ENCODE measurements at regions not wholly inside any gene's neighbourhood (a gene's known extent, or its start where the extent isn't known, plus 50 kb on each side); places are given as distances from the start of the nearest gene placed in this dataset.
A peak's percentile ranks its signal among the peaks of the same experiment; 100 is the strongest.

DNA sequence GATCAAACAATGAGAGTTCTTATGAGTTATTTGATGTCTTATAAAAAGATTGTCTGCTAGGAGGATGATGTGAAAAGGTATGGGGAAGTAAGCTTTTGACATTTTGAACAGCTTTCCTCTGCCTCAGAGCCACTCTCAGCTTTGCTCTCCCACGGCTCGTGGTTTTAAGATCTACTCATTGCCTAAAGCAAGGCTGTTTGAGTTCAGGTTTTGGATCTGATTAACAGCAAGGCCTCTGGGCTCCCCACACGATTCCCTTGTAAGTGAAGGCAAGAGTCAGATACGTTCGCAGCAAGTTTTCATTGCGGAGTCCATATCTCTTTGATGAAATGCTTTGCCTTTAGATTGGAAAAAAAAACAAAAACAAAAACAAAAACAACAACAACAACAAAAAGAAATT, 515.0 kb upstream of the SALL1 start:
- DNase-seq (ENCODE audit: low spot score) = no peak

GRCh38 chr16:51665436-51665998, 514.4 kb upstream of the SALL1 start:
- DNase-seq (ENCODE audit: low spot score) = no peak

DNA sequence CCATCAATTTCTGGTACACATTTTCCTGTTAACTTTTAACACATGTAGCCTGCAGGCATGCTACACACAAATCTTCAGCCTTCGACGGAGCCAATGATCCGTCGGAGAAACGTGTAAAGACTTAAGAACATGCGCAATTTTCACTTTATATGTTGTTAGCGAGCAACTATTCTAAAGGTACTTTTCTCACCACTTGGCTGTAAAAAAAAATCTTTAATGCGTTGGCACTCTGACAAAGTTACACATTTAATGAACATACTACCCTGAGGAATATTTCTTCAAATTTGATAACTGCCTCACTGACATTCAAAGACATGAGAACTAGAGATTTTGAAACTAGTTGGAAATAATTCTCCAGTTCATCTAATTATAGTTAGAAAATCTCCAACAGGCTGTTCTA, 507.5 kb upstream of the SALL1 start:
- no peak for DNase-seq (ENCODE audit: low spot score)

DNA sequence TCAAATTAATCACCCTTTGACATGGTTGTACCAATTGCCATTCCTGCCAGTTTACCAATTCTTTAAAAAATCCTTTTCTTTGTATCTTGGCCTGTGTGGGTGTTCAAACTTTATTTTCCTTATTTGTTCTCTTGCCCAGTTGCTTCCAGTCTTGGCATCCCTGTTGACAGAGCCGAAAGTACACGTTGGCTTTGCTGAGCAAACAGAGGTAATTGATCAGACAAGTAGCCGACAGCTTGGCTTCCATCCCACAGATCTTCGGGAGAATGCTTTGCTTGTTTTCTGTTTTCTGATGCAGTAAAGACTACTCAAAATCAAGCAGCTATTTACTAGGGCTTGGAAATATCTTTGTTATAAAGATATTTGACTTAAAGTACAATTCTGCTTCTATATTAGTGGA, 506.8 kb upstream of the SALL1 start:
- no peak for DNase-seq (ENCODE audit: low spot score)

- no peak for DNase-seq (ENCODE audit: low spot score)
Observed at GRCh38 chr16:51655249-51655648, 504.2 kb upstream of the SALL1 start.

- DNase-seq (ENCODE audit: low spot score) = peak; percentile 11
Observed at GRCh38 chr16:51651061-51651466, 500.0 kb upstream of the SALL1 start.

DNA sequence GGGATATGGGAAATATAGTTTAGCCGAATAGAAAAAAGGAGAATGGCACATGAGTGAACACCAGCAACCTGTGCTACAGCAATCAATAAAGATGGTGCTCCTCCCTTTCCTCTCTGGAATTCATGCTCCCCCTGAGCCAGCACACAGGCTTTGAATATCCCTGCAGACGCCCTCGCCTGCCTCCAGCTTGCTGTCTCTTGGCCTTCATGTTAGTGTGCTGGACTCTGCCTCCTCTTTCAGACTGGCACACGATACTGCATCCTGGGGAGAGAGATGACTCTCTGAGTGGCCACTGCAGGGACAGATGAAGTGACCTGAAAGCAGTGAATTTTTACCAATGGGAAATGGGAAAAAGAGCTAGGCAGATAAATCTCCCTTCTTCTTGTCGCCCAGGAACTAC, 498.6 kb upstream of the SALL1 start:
- DNase-seq (ENCODE audit: low spot score) = no peak

DNA sequence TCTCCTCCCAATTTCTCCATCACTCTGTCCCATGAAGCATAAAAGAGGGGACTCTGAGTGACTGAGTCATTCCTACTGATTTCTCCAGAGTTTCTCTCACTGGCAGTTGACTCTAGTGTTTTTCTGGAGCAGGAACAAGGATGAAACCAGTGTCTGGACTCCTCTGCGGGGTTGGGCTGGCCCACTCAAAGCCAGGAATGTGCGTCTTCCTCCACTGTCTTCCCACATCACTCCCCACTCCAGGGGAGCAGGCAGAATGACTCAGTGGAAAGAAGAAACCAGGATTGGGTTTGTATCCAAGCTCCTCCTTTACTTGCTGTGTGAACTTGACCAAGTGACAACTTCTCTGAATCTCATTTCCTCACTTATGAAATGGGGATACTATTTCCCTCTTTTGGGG, 497.5 kb upstream of the SALL1 start:
- no peak for DNase-seq (ENCODE audit: low spot score)

GRCh38 chr16:51641191-51641765, 490.2 kb upstream of the SALL1 start:
- no peak for DNase-seq (ENCODE audit: low spot score)

- DNase-seq (ENCODE audit: low spot score) = no peak
Observed at GRCh38 chr16:51640196-51640595, 489.1 kb upstream of the SALL1 start.

GRCh38 chr16:51638339-51639135, 487.5 kb upstream of the SALL1 start:
- no peak for DNase-seq (ENCODE audit: low spot score)

DNA sequence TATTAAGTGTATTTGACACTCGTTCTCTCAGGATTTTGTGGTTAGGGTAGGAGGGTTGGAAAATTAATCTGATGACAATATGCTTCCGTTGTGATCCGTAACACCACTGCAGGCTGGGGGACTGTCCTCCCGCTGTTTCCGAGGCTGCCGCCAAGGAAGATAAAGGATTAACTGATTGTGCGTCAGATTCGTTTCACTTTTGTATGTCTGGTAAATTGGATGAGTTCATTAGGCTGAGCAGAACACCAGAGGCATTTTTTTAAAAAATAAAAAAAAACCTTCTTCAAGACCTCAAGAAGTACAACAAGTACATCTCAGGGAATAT, 486.7 kb upstream of the SALL1 start:
- no peak for DNase-seq (ENCODE audit: low spot score)

- DNase-seq (ENCODE audit: low spot score) = peak; percentile 75
Observed at GRCh38 chr16:51636920-51637769, 486.1 kb upstream of the SALL1 start.

DNA sequence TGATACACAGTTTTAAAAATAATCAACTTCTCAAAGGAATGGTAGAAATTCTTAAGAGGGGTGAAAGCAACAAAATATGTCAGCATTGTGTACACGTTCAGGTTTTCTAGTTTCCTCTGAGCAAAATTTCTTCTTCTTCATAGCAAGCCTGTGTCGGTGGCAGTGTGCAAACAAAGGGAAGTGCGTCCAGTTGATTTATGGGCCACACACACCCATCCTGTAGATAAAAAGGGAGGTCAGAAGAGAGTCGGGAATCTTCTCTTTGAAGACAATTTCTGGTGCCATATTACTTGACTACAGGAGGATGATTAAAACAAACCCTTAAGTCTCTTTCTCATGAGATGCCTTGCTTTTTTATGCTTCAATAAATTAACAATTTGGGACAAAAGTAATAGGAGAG, 484.1 kb upstream of the SALL1 start:
- DNase-seq (ENCODE audit: low spot score) = no peak

GRCh38 chr16:51630076-51630475, 479.0 kb upstream of the SALL1 start:
- DNase-seq (ENCODE audit: low spot score) = no peak

GRCh38 chr16:51629576-51629975, 478.5 kb upstream of the SALL1 start:
- DNase-seq (ENCODE audit: low spot score) = no peak

- DNase-seq (ENCODE audit: low spot score) = no peak
Observed at GRCh38 chr16:51624080-51624775, 473.2 kb upstream of the SALL1 start.

GRCh38 chr16:51621610-51622009, 470.5 kb upstream of the SALL1 start:
- no peak for DNase-seq (ENCODE audit: low spot score)

DNA sequence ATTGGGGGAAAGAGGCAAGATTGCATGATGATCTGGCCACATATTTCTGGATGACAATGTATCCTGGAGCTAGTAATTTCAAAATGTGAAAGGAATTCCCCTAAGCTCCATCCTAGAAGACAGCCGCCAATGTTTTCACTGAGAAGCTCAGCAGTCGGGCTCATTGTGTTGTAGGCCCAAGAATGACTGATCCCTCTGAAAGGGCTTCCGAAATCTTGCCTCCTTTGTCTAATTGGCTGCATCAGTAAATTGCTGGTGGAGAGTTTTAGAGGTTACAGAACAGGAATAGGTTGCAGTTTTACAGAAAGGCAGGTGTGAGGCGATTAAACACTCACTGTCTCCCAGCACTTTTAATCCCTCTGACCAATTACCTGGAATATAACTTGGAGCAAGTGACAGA, 464.1 kb upstream of the SALL1 start:
- DNase-seq (ENCODE audit: low spot score) = no peak

- DNase-seq (ENCODE audit: low spot score) = no peak
Observed at GRCh38 chr16:51607201-51607651, 456.2 kb upstream of the SALL1 start.

- no peak for DNase-seq (ENCODE audit: low spot score)
Observed at GRCh38 chr16:51596247-51596646, 445.2 kb upstream of the SALL1 start.
